ENCODE measurements at regions not wholly inside any gene's neighbourhood (a gene's known extent, or its start where the extent isn't known, plus 50 kb on each side); places are given as distances from the start of the nearest gene placed in this dataset.

DNA sequence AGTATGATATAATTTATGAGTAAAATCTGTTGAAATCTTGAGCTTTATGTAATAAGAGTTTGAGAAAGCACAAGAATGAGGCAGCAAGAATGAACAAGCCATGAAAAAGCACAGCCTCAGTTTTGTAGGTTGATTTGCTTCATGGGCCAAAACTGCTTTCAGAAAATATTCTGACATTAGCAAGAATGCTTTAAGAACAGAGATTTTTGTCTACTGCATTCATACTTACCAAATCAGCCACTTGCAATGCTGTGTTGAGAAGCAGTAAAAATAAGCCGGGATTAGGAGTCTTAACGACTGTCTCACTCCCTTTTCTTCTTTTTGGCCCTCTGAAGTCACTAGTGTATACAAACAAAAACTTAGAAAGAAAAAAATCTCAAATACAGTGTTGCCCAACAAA, 114.5 kb downstream of the POSTN start:
- no peaks in the 10 kb centered on the region for H3K36me3 ChIP-seq
- no peak overlapping the region for H3K4me3 ChIP-seq
- H3K27ac ChIP-seq = no peak overlapping the region
- intact Hi-C loops (cut with DNase I; ENCODE audit: low total_unique reads) = no loop called here
- no peak for DNase-seq
- H3K9me3 ChIP-seq = no peaks in the 10 kb centered on the region
- no peaks in the 10 kb centered on the region for H3K4me1 ChIP-seq
- TF ChIP-seq POLR2A (IDR thresholded peaks at IDR 0.05) = no peak
- TF ChIP-seq CTCF (IDR thresholded peaks at IDR 0.05 in 8 of 11, conservative IDR thresholded peaks at IDR 0.05 in 3 of 11) = no peak
- no peak for TF ChIP-seq POLR2AphosphoS5 (IDR thresholded peaks at IDR 0.05)
- 76 to 85% (median 80%) methylated on average over 2 of the region's 2 CpGs for WGBS, 5 donors
- H3K27me3 ChIP-seq (replicated peaks in 1 of 7) = no peaks in the 10 kb centered on the region

DNA sequence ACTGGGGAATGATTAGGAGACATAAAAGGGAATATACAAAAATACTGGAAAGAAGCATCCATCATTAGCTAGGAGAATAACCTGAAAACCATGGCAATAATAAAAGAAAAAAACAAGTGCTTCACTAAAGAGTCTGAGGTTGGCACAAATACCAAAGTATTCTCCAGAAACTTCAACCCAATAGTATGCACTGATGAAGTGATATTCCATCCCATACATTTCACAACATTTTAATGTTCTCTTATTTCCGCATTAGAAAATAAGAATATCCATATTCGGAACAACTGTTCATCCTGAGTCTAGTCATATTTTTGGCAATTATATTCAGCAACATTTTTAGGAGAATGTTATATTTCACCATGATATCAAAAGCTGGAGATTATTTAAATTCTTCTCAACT, 116.2 kb downstream of the POSTN start:
- no peak for TF ChIP-seq POLR2AphosphoS5 (IDR thresholded peaks at IDR 0.05)
- no peak for TF ChIP-seq POLR2A (IDR thresholded peaks at IDR 0.05)
- no peak for TF ChIP-seq CTCF (IDR thresholded peaks at IDR 0.05 in 8 of 11, conservative IDR thresholded peaks at IDR 0.05 in 3 of 11)
- 94 to 98% (median 94%) methylated on average over 2 of the region's 2 CpGs for WGBS, 5 donors
- Histone ChIP-seq H3K4me3 (no peak overlapping the region), H3K27me3 (replicated peaks in 1 of 7) (no peaks in the 10 kb centered on the region), H3K36me3 (no peaks in the 10 kb centered on the region), H3K27ac (no peak overlapping the region), H3K9me3 (peaks cover 0 to 4% (median 0%) of the 10 kb centered on the region in 8 donors), H3K4me1 (no peaks in the 10 kb centered on the region)
- intact Hi-C loops (cut with DNase I; ENCODE audit: low total_unique reads) = no loop called here
- DNase-seq = no peak

DNA sequence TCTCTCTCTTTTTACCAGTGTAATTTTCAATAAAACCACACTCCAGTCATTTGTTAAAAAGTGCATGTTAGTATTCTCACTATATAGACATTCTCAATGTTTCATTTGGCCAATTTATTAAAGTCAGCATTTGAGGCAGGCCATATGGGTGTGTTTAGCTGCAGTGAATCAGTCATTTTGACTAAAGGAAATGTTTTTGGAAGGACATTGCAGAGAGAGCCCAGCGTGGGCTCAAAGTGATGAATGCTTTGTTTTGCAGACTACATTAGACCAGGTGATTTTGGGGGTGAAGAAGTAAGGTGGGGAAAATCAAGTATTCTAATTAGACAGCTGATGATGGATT, 116.7 kb downstream of the POSTN start:
- H3K27ac ChIP-seq = no peak overlapping the region
- no peaks in the 10 kb centered on the region for H3K4me1 ChIP-seq
- H3K36me3 ChIP-seq = no peaks in the 10 kb centered on the region
- no peak overlapping the region for H3K4me3 ChIP-seq
- peaks cover 0 to 5% (median 0%) of the 10 kb centered on the region in 8 donors for H3K9me3 ChIP-seq
- H3K27me3 ChIP-seq (replicated peaks in 1 of 7) = no peaks in the 10 kb centered on the region
- WGBS, 5 donors = 35 to 68% (median 60%) methylated on average over 1 of the region's 1 CpG
- intact Hi-C loops (cut with DNase I; ENCODE audit: low total_unique reads) = no loop called here
- DNase-seq = no peak
- TF ChIP-seq POLR2A (IDR thresholded peaks at IDR 0.05) = no peak
- no peak for TF ChIP-seq POLR2AphosphoS5 (IDR thresholded peaks at IDR 0.05)
- no peak for TF ChIP-seq CTCF (IDR thresholded peaks at IDR 0.05 in 8 of 11, conservative IDR thresholded peaks at IDR 0.05 in 3 of 11)

GRCh38 chr13:37481011-37481884, 117.3 kb downstream of the POSTN start:
- Histone ChIP-seq H3K4me1 (no peaks in the 10 kb centered on the region), H3K27ac (no peak overlapping the region), H3K4me3 (no peak overlapping the region), H3K36me3 (no peaks in the 10 kb centered on the region), H3K9me3 (peaks cover 0 to 5% (median 0%) of the 10 kb centered on the region in 8 donors), H3K27me3 (replicated peaks in 1 of 7) (no peaks in the 10 kb centered on the region)
- whole genome bisulfite sequencing, 5 donors = 77 to 89% (median 84%) methylated on average over 7 of the region's 7 CpGs
- DNase-seq = no peak
- TF ChIP-seq POLR2A (IDR thresholded peaks at IDR 0.05) (no peak), POLR2AphosphoS5 (IDR thresholded peaks at IDR 0.05) (no peak), CTCF (IDR thresholded peaks at IDR 0.05 in 8 of 11, conservative IDR thresholded peaks at IDR 0.05 in 3 of 11) (no peak)
- intact Hi-C loops (cut with DNase I; ENCODE audit: low total_unique reads) = no loop called here
